Lung (tissue), 11 donors: ENCODE measurements at regions not wholly inside any gene's neighbourhood (a gene's known extent, or its start where the extent isn't known, plus 50 kb on each side); places are given as distances from the start of the nearest gene placed in this dataset.

Experiments used
- ATAC-seq: fragments of 200-7000 bp; cut with Tn5 transposase; one replicate; pipeline ENCODE4 v1.9.1; 2020; ENCODE audit warnings: moderate number of reproducible peaks; ENCODE audit not compliant: insufficient read depth, low FRiP score
- DNase-seq, 3 donors: peaks; one replicate each; pipeline ENCODE4 v3.0.0-alpha.2; 2013 to 2017
- H3K27ac ChIP-seq, 2 donors: one replicate each; pipeline ENCODE4 v1.5.1; 2013; ENCODE audit warnings: mild to moderate bottlenecking in 2 of 2, moderate library complexity in 2 of 2, control low read depth in 1 of 2, inconsistent platforms in 1 of 2, low read depth in 1 of 2, low read length in 1 of 2
- H3K27me3 ChIP-seq, 3 donors: one replicate each; pipeline ENCODE4 v1.5.1; 2013; ENCODE audit warnings: low read length in 2 of 3; ENCODE audit not compliant: control insufficient read depth in 3 of 3, insufficient read depth in 3 of 3
- H3K36me3 ChIP-seq, 4 donors: one replicate each; pipeline ENCODE4 v1.5.1; 2013; ENCODE audit warnings: low read length in 4 of 4, mild to moderate bottlenecking in 1 of 4, moderate library complexity in 1 of 4; ENCODE audit not compliant: control insufficient read depth in 4 of 4, insufficient read depth in 4 of 4
- H3K4me1 ChIP-seq, 5 donors: one replicate each; pipeline ENCODE4 v1.5.1; 2013; ENCODE audit warnings: low read length in 5 of 5, mild to moderate bottlenecking in 2 of 5, moderate library complexity in 1 of 5; ENCODE audit not compliant: control insufficient read depth in 5 of 5, insufficient read depth in 5 of 5
- H3K4me3 ChIP-seq: one replicate; pipeline ENCODE4 v1.5.1; 2013; ENCODE audit warnings: mild to moderate bottlenecking, control low read depth, moderate library complexity
- H3K9ac ChIP-seq, 2 donors: one replicate each; pipeline ENCODE4 v1.5.1; 2013; ENCODE audit warnings: low read length in 2 of 2, control low read depth in 1 of 2; ENCODE audit not compliant: insufficient read depth in 1 of 2
- H3K9me3 ChIP-seq, 4 donors: one replicate each; pipeline ENCODE4 v1.5.1; 2013; ENCODE audit warnings: low read length in 3 of 4, mild to moderate bottlenecking in 1 of 4, moderate library complexity in 1 of 4; ENCODE audit not compliant: control insufficient read depth in 4 of 4, insufficient read depth in 3 of 4
- CTCF ChIP-seq: IDR thresholded peaks from 2 replicates; pipeline ENCODE4 v1.5.1; 2012; ENCODE audit warnings: mild to moderate bottlenecking; ENCODE audit errors: control extremely low read depth, extremely low read depth
- WGBS, 2 donors: extraction: QIAGEN DNeasy Blood & Tissue Kit; methylation state at CpG; one replicate each; pipeline ENCODE4 v1.1.7; 2013; 5-methylcytosine and 5-hydroxymethylcytosine counted together
- donor health status: control.
- donor health status: control.
- donor health status: Bipolar disorder and iron deficiency.
- donor health status: healthy.
- donor health status: DM: yes; HTN: yes; CAD: no.

- ATAC-seq (no peak), DNase-seq (no peak)
- no peak overlapping the region for H3K4me3 ChIP-seq
- H3K9me3 ChIP-seq: no peaks in the 10 kb centered on the region
- peaks cover 0 to 2% (median 0%) of the 10 kb centered on the region in 5 donors for H3K4me1 ChIP-seq
- no peaks in the 10 kb centered on the region for H3K27me3 ChIP-seq
- H3K27ac ChIP-seq: no peak overlapping the region
- TF ChIP-seq CTCF: no peak
- WGBS, 2 donors: 91 to 92% methylated on average over 13 of the region's 13 CpGs
- H3K36me3 ChIP-seq: no peaks in the 10 kb centered on the region
- H3K9ac ChIP-seq: no peak overlapping the region
Measured at GRCh38 chr4:59060002-59060846, 1950.0 kb upstream of the IGFBP7 start.

GRCh38 chr4:59060895-59061294 lies 1950.7 kb upstream of the IGFBP7 start:
- 69 to 72% methylated on average over 2 of the region's 2 CpGs for WGBS, 2 donors
- ATAC-seq: no peak

GRCh38 chr4:59063015-59063720 lies 1953.0 kb upstream of the IGFBP7 start:
- DNase-seq: peak in 2 of 3 donors; percentile 71 to 77
- WGBS, 2 donors: 72 to 86% methylated on average over 4 of the region's 4 CpGs
- Histone ChIP-seq H3K27ac (no peak overlapping the region), H3K27me3 (no peaks in the 10 kb centered on the region), H3K9ac (no peak overlapping the region), H3K4me1 (peaks cover 0 to 2% (median 0%) of the 10 kb centered on the region in 5 donors), H3K4me3 (no peak overlapping the region), H3K36me3 (no peaks in the 10 kb centered on the region), H3K9me3 (no peaks in the 10 kb centered on the region)
- no peak for TF ChIP-seq CTCF
- no peak for ATAC-seq

More at GRCh38 chr4:59060895-59061294, 1950.7 kb upstream of the IGFBP7 start:
- Histone ChIP-seq H3K4me3 (no peak overlapping the region), H3K27me3 (no peaks in the 10 kb centered on the region), H3K9ac (no peak overlapping the region), H3K4me1 (peaks cover 0 to 2% (median 0%) of the 10 kb centered on the region in 5 donors), H3K36me3 (no peaks in the 10 kb centered on the region), H3K9me3 (no peaks in the 10 kb centered on the region), H3K27ac (no peak overlapping the region)
- no peak for DNase-seq
- no peak for TF ChIP-seq CTCF
